ENCODE measurements at regions not wholly inside any gene's neighbourhood (a gene's known extent, or its start where the extent isn't known, plus 50 kb on each side); places are given as distances from the start of the nearest gene placed in this dataset.

GRCh38 chr4:52350926-52351325 is 299.8 kb downstream of the SPATA18 start:
- intact Hi-C loops (cut with DNase I; ENCODE audit: low total_unique reads), result no loop called here
- no peaks in the 10 kb centered on the region for H3K27me3 ChIP-seq

GRCh38 chr4:52358366-52358765 is 300.7 kb downstream of the USP46 start:
- Histone ChIP-seq H3K4me1 (no peaks in the 10 kb centered on the region), H3K36me3 (no peaks in the 10 kb centered on the region), H3K9me3 (no peaks in the 10 kb centered on the region), H3K27me3 (no peaks in the 10 kb centered on the region), H3K27ac (no peak overlapping the region), H3K4me3 (no peak overlapping the region)
- DNase-seq, result no peak
- intact Hi-C loops (cut with DNase I; ENCODE audit: low total_unique reads), result no loop called here
- TF ChIP-seq CTCF (IDR thresholded peaks at IDR 0.05) (no peak), POLR2A (IDR thresholded peaks at IDR 0.05) (no peak)

More at GRCh38 chr4:52350926-52351325, 299.8 kb downstream of the SPATA18 start:
- Histone ChIP-seq H3K27ac (no peak overlapping the region), H3K4me3 (no peak overlapping the region), H3K9me3 (no peaks in the 10 kb centered on the region), H3K36me3 (no peaks in the 10 kb centered on the region), H3K4me1 (no peaks in the 10 kb centered on the region)
- TF ChIP-seq CTCF (IDR thresholded peaks at IDR 0.05) (no peak), POLR2A (IDR thresholded peaks at IDR 0.05) (no peak)
- no peak for DNase-seq

GRCh38 chr4:52358883-52359321 is 300.2 kb downstream of the USP46 start:
- no peaks in the 10 kb centered on the region for H3K36me3 ChIP-seq
- no peaks in the 10 kb centered on the region for H3K4me1 ChIP-seq
- intact Hi-C loops (cut with DNase I; ENCODE audit: low total_unique reads), result no loop called here
- DNase-seq, result no peak
- H3K27me3 ChIP-seq, result no peaks in the 10 kb centered on the region
- H3K4me3 ChIP-seq, result no peak overlapping the region
- H3K27ac ChIP-seq, result no peak overlapping the region
- H3K9me3 ChIP-seq, result no peaks in the 10 kb centered on the region
- TF ChIP-seq POLR2A (IDR thresholded peaks at IDR 0.05), result no peak
- TF ChIP-seq CTCF (IDR thresholded peaks at IDR 0.05), result no peak

DNA sequence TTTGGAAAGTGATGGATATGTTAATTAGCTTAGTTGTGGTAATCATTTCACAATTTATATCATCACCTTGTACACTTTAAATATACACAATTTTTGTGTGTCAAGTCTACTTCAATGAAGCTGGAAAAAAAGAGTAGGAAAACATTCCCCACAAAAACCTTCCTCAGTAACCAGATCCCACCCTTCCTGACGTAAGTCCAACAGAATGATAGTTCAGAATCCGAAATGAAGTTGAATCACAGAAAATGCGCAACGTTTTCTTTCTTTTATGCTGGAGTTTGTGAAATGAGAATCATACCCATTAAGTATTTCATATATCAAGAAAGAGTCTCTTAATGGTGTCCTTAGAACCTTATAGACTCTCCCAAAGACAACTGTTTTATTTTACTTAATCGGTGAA is 292.9 kb downstream of the USP46 start:
- Histone ChIP-seq H3K27me3 (no peaks in the 10 kb centered on the region), H3K4me3 (no peak overlapping the region), H3K9me3 (no peaks in the 10 kb centered on the region), H3K36me3 (no peaks in the 10 kb centered on the region), H3K4me1 (no peaks in the 10 kb centered on the region), H3K27ac (no peak overlapping the region)
- intact Hi-C loops (cut with DNase I; ENCODE audit: low total_unique reads), result no loop called here
- DNase-seq, result no peak
- TF ChIP-seq POLR2A (IDR thresholded peaks at IDR 0.05), result no peak
- no peak for TF ChIP-seq CTCF (IDR thresholded peaks at IDR 0.05)

DNA sequence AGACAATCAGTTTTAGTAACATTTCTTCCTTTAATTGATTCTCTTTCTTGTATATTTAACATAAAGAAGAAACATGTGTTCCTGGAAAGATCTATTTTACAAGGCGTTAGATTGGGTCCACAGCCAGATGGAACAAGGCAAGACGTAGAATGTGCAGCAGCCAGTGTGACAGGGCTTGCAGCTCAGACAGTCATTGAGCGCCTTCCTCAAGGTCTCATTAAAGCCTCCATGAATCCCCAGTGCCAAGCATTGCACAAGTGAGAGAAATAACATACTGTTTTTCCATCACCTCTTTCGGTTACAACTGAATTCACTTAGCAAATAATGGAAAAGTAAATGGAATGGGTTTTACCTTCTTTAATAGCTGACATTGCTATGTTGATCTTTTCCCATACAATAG is 292.5 kb downstream of the USP46 start:
- no peak for TF ChIP-seq CTCF (IDR thresholded peaks at IDR 0.05)
- no peak for TF ChIP-seq POLR2A (IDR thresholded peaks at IDR 0.05)
- Histone ChIP-seq H3K4me1 (no peaks in the 10 kb centered on the region), H3K36me3 (no peaks in the 10 kb centered on the region), H3K27me3 (no peaks in the 10 kb centered on the region), H3K9me3 (no peaks in the 10 kb centered on the region), H3K4me3 (no peak overlapping the region), H3K27ac (no peak overlapping the region)
- intact Hi-C loops (cut with DNase I; ENCODE audit: low total_unique reads), result no loop called here
- DNase-seq, result no peak
